Thoracic aorta (tissue), 2 donors: ENCODE measurements at regions not wholly inside any gene's neighbourhood (a gene's known extent, or its start where the extent isn't known, plus 50 kb on each side); places are given as distances from the start of the nearest gene placed in this dataset.

Source experiments
- ATAC-seq: fragments of 150-250 bp; one replicate; pipeline ENCODE4 v1.8.0; 2017; ENCODE audit warnings: low read depth; ENCODE audit not compliant: insufficient number of reproducible peaks, low FRiP score
- DNase-seq: peaks from one replicate; pipeline ENCODE4 v3.0.0-alpha.2; 2020; ENCODE audit warnings: low spot score
- H3K27ac ChIP-seq, 2 donors: fragments of 200-600 bp; sonication (generic); 1 replicate in 1 of 2; 2 replicates in 1 of 2; pipeline ENCODE4 v1.5.1; 2016; ENCODE audit warnings: mild to moderate bottlenecking in 2 of 2, moderate library complexity in 2 of 2
- H3K27me3 ChIP-seq: fragments of 200-600 bp; sonication (generic); replicated peaks from 2 replicates; pipeline ENCODE4 v1.6.0; 2016; ENCODE audit warnings: mild to moderate bottlenecking; ENCODE audit not compliant: insufficient read depth
- H3K36me3 ChIP-seq: fragments of 200-600 bp; sonication (generic); one replicate; pipeline ENCODE4 v1.5.1; 2016
- H3K4me1 ChIP-seq, 2 donors: fragments of 200-600 bp; sonication (generic); 1 replicate in 1 of 2; 2 replicates in 1 of 2; pipeline versions ENCODE4 v1.5.1 to v1.6.0; 2016; ENCODE audit warnings: low read depth in 2 of 2, mild to moderate bottlenecking in 1 of 2; ENCODE audit not compliant: control insufficient read depth in 1 of 2
- H3K4me3 ChIP-seq: fragments of 200-600 bp; sonication (generic); 2 replicates; pipeline ENCODE4 v1.5.1; 2016; ENCODE audit warnings: mild to moderate bottlenecking
- H3K9me3 ChIP-seq: fragments of 200-600 bp; sonication (generic); 2 replicates; pipeline ENCODE4 v1.5.1; 2016
- CTCF ChIP-seq: fragments of 200-600 bp; sonication (generic); IDR thresholded peaks from one replicate; pipeline ENCODE4 v1.5.1; 2019; ENCODE audit warnings: antibody characterized with exemption

DNA sequence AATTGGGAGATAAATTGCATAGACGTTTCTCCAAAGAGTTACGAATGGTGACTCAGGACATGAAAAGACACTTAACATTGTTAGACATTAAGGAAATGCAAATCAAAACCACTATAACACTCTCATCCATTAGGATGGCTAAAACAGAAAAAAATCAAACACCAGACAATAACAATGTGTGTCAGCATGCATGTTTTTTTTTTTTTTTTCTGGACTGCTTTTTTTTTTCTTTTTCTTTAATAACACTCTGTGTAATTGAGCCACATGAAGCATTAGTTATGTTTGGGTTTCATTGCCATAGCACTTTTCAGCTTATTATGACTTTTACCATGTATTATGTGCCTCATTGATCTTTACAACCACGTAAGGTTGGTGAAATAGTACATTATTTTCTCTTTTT, 95.0 kb downstream of the NFKBIZ start:
- Histone ChIP-seq H3K9me3 (no peaks in the 10 kb centered on the region), H3K4me3 (no peak overlapping the region), H3K4me1 (peaks cover 11 to 23% of the 10 kb centered on the region in 2 donors), H3K27ac (no peak overlapping the region), H3K36me3 (no peaks in the 10 kb centered on the region), H3K27me3 (no peaks in the 10 kb centered on the region)
- ATAC-seq (no peak), DNase-seq (no peak)
- no peak for TF ChIP-seq CTCF

GRCh38 chr3:101945980-101946379, 96.7 kb downstream of the NFKBIZ start:
- ATAC-seq (no peak), DNase-seq (no peak)
- Histone ChIP-seq H3K27me3 (no peaks in the 10 kb centered on the region), H3K4me3 (no peak overlapping the region), H3K36me3 (no peaks in the 10 kb centered on the region), H3K4me1 (peaks cover under 1 to 7% of the 10 kb centered on the region in 2 donors), H3K9me3 (no peaks in the 10 kb centered on the region), H3K27ac (no peak overlapping the region)
- no peak for TF ChIP-seq CTCF

DNA sequence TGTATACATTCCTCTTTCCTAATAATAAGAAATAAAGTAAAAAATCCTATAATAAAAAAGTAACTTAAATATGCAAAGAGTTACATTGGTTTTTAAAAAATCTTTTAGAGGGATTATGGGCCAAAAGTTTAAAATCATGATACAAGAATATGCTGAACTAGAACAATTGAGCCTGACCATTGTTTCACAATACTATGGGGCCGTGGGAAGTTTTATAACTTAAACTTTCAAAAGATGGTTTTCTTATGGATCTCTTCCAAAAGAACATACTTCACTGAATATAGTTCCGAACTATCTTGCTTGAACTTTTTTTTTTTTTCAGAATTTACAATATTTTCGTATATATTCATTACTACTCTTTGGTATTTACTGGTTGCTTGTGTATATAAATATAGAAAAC, 97.6 kb downstream of the NFKBIZ start:
- no peak for DNase-seq
- no peaks in the 10 kb centered on the region for H3K27me3 ChIP-seq
- no peak for ATAC-seq
- no peak overlapping the region for H3K27ac ChIP-seq
- no peaks in the 10 kb centered on the region for H3K36me3 ChIP-seq
- H3K4me3 ChIP-seq: no peak overlapping the region
- TF ChIP-seq CTCF: no peak
- H3K4me1 ChIP-seq: peaks cover 2 to 8% of the 10 kb centered on the region in 2 donors
- H3K9me3 ChIP-seq: no peaks in the 10 kb centered on the region

DNA sequence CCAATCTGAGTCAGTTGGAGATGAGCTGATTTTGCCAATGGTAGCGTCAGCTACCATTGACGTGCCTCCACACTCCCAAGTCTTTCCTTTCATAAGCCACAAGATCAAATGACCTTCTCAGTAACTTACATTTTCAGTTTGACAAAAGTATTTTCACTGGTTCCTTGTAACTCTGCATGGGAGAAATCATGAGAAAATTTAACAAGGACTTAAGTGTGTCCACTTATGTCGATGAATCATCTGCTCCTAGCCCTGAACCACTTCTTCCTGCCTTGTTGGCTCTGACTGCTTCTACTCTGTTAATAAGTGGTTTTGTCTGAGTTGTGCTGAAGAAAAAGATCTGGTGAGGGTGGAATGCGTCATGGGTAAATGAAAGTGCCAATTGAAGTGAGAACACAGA, 101.2 kb downstream of the NFKBIZ start:
- no peaks in the 10 kb centered on the region for H3K27me3 ChIP-seq
- no peaks in the 10 kb centered on the region for H3K36me3 ChIP-seq
- no peak overlapping the region for H3K4me3 ChIP-seq
- H3K27ac ChIP-seq: no peak overlapping the region
- ATAC-seq (no peak), DNase-seq (no peak)
- H3K4me1 ChIP-seq: peaks cover 2 to 12% of the 10 kb centered on the region in 2 donors
- H3K9me3 ChIP-seq: no peaks in the 10 kb centered on the region
- no peak for TF ChIP-seq CTCF

- DNase-seq: no peak
- TF ChIP-seq CTCF: no peak
- no peak for ATAC-seq
Measured at GRCh38 chr3:101950985-101951733, 101.8 kb downstream of the NFKBIZ start.

More at GRCh38 chr3:101950985-101951733, 101.8 kb downstream of the NFKBIZ start:
- Histone ChIP-seq H3K36me3 (no peaks in the 10 kb centered on the region), H3K27me3 (no peaks in the 10 kb centered on the region), H3K4me1 (peaks cover 2 to 12% of the 10 kb centered on the region in 2 donors), H3K9me3 (no peaks in the 10 kb centered on the region), H3K4me3 (no peak overlapping the region), H3K27ac (no peak overlapping the region)
